Right lobe of liver (tissue), 4 donors: ENCODE measurements at regions not wholly inside any gene's neighbourhood (a gene's known extent, or its start where the extent isn't known, plus 50 kb on each side); places are given as distances from the start of the nearest gene placed in this dataset.

Source experiments
- POLR2A ChIP-seq: fragments of 450-650 bp; IDR thresholded peaks from one replicate; pipeline ENCODE4 v1.6.1; 2017; ENCODE audit warnings: antibody characterized with exemption, mild to moderate bottlenecking
- TF ChIP-seq, protein P1 (sequence below), 4 donors: fragments of 200-600 bp in 3 of 4; fragments of 450-650 bp in 1 of 4; IDR thresholded peaks; one replicate each; pipeline versions ENCODE4 v1.5.1 to v1.8.0; 2016 to 2022; ENCODE audit warnings: antibody characterized with exemption in 4 of 4, mild to moderate bottlenecking in 2 of 4
- donor health status: DM: no; HTN: no; CAD: no.
- donor health status: DM: no; HTN: no; CAD: no.
- donor health status: DM: no; HTN: yes; CAD: no.

DNA sequence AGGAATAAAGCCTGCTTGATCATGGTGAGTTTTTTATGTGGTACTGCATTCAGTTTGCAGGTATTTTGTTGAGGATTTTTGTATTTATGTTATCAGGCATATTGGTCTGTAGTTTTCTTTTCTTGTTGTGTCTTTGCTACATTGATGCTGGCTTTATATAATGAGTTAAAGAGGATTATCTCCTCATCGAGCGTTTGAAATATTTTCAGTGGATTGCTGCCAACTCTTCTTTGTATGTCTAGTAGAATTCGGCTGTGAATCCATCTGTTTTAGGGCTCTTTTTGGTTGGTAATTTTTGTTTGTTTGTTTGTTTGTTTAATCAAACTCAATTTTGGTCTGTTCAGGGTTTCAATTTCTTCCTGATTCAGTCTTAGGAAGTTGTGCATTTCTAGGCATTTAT, 758.4 kb downstream of the KCNA4 start:
- TF ChIP-seq, protein P1, sequence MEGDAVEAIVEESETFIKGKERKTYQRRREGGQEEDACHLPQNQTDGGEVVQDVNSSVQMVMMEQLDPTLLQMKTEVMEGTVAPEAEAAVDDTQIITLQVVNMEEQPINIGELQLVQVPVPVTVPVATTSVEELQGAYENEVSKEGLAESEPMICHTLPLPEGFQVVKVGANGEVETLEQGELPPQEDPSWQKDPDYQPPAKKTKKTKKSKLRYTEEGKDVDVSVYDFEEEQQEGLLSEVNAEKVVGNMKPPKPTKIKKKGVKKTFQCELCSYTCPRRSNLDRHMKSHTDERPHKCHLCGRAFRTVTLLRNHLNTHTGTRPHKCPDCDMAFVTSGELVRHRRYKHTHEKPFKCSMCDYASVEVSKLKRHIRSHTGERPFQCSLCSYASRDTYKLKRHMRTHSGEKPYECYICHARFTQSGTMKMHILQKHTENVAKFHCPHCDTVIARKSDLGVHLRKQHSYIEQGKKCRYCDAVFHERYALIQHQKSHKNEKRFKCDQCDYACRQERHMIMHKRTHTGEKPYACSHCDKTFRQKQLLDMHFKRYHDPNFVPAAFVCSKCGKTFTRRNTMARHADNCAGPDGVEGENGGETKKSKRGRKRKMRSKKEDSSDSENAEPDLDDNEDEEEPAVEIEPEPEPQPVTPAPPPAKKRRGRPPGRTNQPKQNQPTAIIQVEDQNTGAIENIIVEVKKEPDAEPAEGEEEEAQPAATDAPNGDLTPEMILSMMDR (IDR thresholded peaks at IDR 0.05): no peak
- TF ChIP-seq POLR2A: no peak
